ENCODE measurements at regions not wholly inside any gene's neighbourhood (a gene's known extent, or its start where the extent isn't known, plus 50 kb on each side); places are given as distances from the start of the nearest gene placed in this dataset.

DNA sequence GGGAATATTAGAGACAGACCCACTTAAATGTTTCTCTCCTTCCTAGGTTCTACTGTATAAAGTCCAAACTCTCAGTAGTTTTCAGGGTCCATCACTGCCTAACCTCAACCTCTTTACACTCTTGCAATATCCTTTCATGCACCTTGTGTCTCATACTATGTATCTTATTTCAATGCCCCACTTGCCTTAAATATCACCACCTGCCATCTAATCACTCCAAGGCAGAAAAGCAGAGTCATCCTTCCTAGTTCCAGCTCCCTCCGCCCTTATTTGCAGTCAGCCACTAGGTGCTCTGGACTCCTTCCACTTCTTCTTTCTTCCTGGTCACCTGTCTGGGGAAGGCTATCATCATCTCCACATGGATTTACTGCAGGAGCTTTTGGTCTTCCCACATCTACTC, 322.0 kb downstream of the MFSD1 start:
- Histone ChIP-seq H3K18ac (ENCODE audit: low read length) (no peak overlapping the region), H4K8ac (ENCODE audit: low read depth, low read length) (no peak overlapping the region), H3K9me3 (replicated peaks in 1 of 2; ENCODE audit: control insufficient read depth in 2 of 2, insufficient read depth in 1 of 2, low read depth in 1 of 2, low read length in 2 of 2) (no peaks in the 10 kb centered on the region), H4K91ac (ENCODE audit: low read depth, low read length, poor library complexity) (no peak overlapping the region), H3K27me3 (ENCODE audit: control insufficient read depth in 3 of 3, insufficient read depth in 3 of 3, low read depth in 1 of 3, low read length in 3 of 3) (no peaks in the 10 kb centered on the region), H2BK120ac (ENCODE audit: low read depth, low read length) (no peak overlapping the region), H3K4me2 (ENCODE audit: insufficient read depth, low read length, poor library complexity, severe bottlenecking) (no peak overlapping the region), H3K4ac (ENCODE audit: low read length) (no peak overlapping the region), H3K23ac (ENCODE audit: low read depth, low read length, poor library complexity) (no peak overlapping the region), H3K79me1 (ENCODE audit: low read depth, low read length) (no peaks in the 10 kb centered on the region), H3K4me3 (ENCODE audit: low read length in 2 of 2) (no peak overlapping the region), H2BK12ac (ENCODE audit: low read length) (no peak overlapping the region), H3K36me3 (replicated peaks in 1 of 2; ENCODE audit: control insufficient read depth in 2 of 2, insufficient read depth in 2 of 2, low read length in 2 of 2) (no peaks in the 10 kb centered on the region), H3K4me1 (ENCODE audit: control insufficient read depth in 2 of 2, insufficient read depth in 1 of 2, low read depth in 1 of 2, low read length in 2 of 2) (no peaks in the 10 kb centered on the region), H2AK5ac (ENCODE audit: low read depth, low read length) (no peak overlapping the region), H3K14ac (ENCODE audit: low read length) (no peak overlapping the region), H2BK15ac (ENCODE audit: low read length) (no peak overlapping the region), H2BK5ac (ENCODE audit: low read length) (no peak overlapping the region), H3K9ac (ENCODE audit: low read depth, low read length, poor library complexity) (no peak overlapping the region), H3K27ac (replicated peaks; ENCODE audit: low read length) (no peak overlapping the region), H2AFZ (ENCODE audit: low read length) (no peak overlapping the region)
- DNase-seq (ENCODE audit: low spot score): no peak
- WGBS, 2 donors (ENCODE audit: extremely low coverage in 2 of 2, insufficient read length in 2 of 2, insufficient replicate concordance in 1 of 2): no CpG with 5 or more reads among the region's 1 CpG

DNA sequence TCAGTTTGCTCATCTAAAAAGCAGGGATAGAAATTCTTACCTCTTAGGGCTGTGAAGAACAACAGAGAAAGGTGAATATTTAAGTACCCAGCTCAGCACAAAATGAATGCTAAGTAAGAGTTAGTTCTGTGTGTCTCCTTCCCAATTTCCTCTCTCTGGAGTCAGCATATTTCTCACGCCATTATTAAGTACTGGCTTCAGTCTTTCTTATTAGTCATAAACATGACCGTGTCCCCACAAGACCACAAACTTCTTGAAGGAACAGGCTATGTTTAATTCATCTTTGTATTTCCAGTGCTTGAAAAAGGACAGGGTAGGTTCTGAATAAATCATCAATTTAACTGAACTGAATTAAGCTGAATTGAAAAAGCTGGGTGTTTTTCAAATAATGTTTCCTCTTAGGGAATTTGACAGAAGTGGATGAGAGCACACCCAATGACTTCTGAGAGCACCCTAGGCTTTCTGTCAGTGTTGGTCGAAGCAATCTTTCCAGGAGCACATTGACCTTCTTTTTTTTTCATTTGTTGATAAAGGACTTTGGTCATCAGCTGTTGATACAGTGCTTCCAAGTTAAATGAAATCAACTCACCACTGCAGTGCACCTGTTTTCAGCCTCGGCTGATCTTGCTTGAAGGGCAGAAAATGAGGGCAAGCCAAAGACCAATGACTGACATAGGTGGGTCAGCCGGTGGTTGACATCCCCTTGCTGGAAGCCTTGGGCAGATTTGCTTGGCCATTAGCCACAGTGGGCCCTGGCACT, 324.6 kb downstream of the MFSD1 start:
- Histone ChIP-seq H3K4ac (ENCODE audit: low read length) (no peak overlapping the region), H2AK5ac (ENCODE audit: low read depth, low read length) (no peak overlapping the region), H3K36me3 (replicated peaks in 1 of 2; ENCODE audit: control insufficient read depth in 2 of 2, insufficient read depth in 2 of 2, low read length in 2 of 2) (no peaks in the 10 kb centered on the region), H3K4me2 (ENCODE audit: insufficient read depth, low read length, poor library complexity, severe bottlenecking) (no peak overlapping the region), H3K18ac (ENCODE audit: low read length) (no peak overlapping the region), H2BK12ac (ENCODE audit: low read length) (no peak overlapping the region), H3K4me3 (ENCODE audit: low read length in 2 of 2) (no peak overlapping the region), H4K8ac (ENCODE audit: low read depth, low read length) (no peak overlapping the region), H3K23ac (ENCODE audit: low read depth, low read length, poor library complexity) (no peak overlapping the region), H3K9ac (ENCODE audit: low read depth, low read length, poor library complexity) (no peak overlapping the region), H2BK120ac (ENCODE audit: low read depth, low read length) (no peak overlapping the region), H3K9me3 (replicated peaks in 1 of 2; ENCODE audit: control insufficient read depth in 2 of 2, insufficient read depth in 1 of 2, low read depth in 1 of 2, low read length in 2 of 2) (no peaks in the 10 kb centered on the region), H3K4me1 (ENCODE audit: control insufficient read depth in 2 of 2, insufficient read depth in 1 of 2, low read depth in 1 of 2, low read length in 2 of 2) (no peaks in the 10 kb centered on the region), H2BK15ac (ENCODE audit: low read length) (no peak overlapping the region), H2AFZ (ENCODE audit: low read length) (no peak overlapping the region), H4K91ac (ENCODE audit: low read depth, low read length, poor library complexity) (no peak overlapping the region), H3K27ac (replicated peaks; ENCODE audit: low read length) (no peak overlapping the region), H3K14ac (ENCODE audit: low read length) (no peak overlapping the region), H3K27me3 (ENCODE audit: control insufficient read depth in 3 of 3, insufficient read depth in 3 of 3, low read depth in 1 of 3, low read length in 3 of 3) (no peaks in the 10 kb centered on the region), H2BK5ac (ENCODE audit: low read length) (no peak overlapping the region), H3K79me1 (ENCODE audit: low read depth, low read length) (no peaks in the 10 kb centered on the region)
- no peak for DNase-seq (ENCODE audit: low spot score)
- WGBS, 2 donors (ENCODE audit: extremely low coverage in 2 of 2, insufficient read length in 2 of 2, insufficient replicate concordance in 1 of 2): no CpG with 5 or more reads among the region's 5 CpGs

- no peak overlapping the region for H2BK15ac ChIP-seq (ENCODE audit: low read length)
- no peak overlapping the region for H2BK120ac ChIP-seq (ENCODE audit: low read depth, low read length)
- H2BK5ac ChIP-seq (ENCODE audit: low read length): no peak overlapping the region
- no peak overlapping the region for H3K4ac ChIP-seq (ENCODE audit: low read length)
- no peaks in the 10 kb centered on the region for H3K36me3 ChIP-seq (replicated peaks in 1 of 2; ENCODE audit: control insufficient read depth in 2 of 2, insufficient read depth in 2 of 2, low read length in 2 of 2)
- H4K91ac ChIP-seq (ENCODE audit: low read depth, low read length, poor library complexity): no peak overlapping the region
- no peak overlapping the region for H4K8ac ChIP-seq (ENCODE audit: low read depth, low read length)
- H3K79me1 ChIP-seq (ENCODE audit: low read depth, low read length): no peaks in the 10 kb centered on the region
- no peak overlapping the region for H3K27ac ChIP-seq (replicated peaks; ENCODE audit: low read length)
- no peaks in the 10 kb centered on the region for H3K4me1 ChIP-seq (ENCODE audit: control insufficient read depth in 2 of 2, insufficient read depth in 1 of 2, low read depth in 1 of 2, low read length in 2 of 2)
- no peak overlapping the region for H2BK12ac ChIP-seq (ENCODE audit: low read length)
- DNase-seq (ENCODE audit: low spot score): no peak
- H3K9me3 ChIP-seq (replicated peaks in 1 of 2; ENCODE audit: control insufficient read depth in 2 of 2, insufficient read depth in 1 of 2, low read depth in 1 of 2, low read length in 2 of 2): no peaks in the 10 kb centered on the region
- no peak overlapping the region for H2AK5ac ChIP-seq (ENCODE audit: low read depth, low read length)
- no peak overlapping the region for H3K18ac ChIP-seq (ENCODE audit: low read length)
- H3K9ac ChIP-seq (ENCODE audit: low read depth, low read length, poor library complexity): no peak overlapping the region
- H3K4me3 ChIP-seq (ENCODE audit: low read length in 2 of 2): no peak overlapping the region
- no peaks in the 10 kb centered on the region for H3K27me3 ChIP-seq (ENCODE audit: control insufficient read depth in 3 of 3, insufficient read depth in 3 of 3, low read depth in 1 of 3, low read length in 3 of 3)
- H3K4me2 ChIP-seq (ENCODE audit: insufficient read depth, low read length, poor library complexity, severe bottlenecking): no peak overlapping the region
- H3K14ac ChIP-seq (ENCODE audit: low read length): no peak overlapping the region
- no peak overlapping the region for H2AFZ ChIP-seq (ENCODE audit: low read length)
- no peak overlapping the region for H3K23ac ChIP-seq (ENCODE audit: low read depth, low read length, poor library complexity)
Measured at GRCh38 chr3:159127021-159127392, 325.2 kb downstream of the MFSD1 start.

GRCh38 chr3:159128628-159129027, 326.8 kb downstream of the MFSD1 start:
- H4K91ac ChIP-seq (ENCODE audit: low read depth, low read length, poor library complexity): no peak overlapping the region
- DNase-seq (ENCODE audit: low spot score): no peak
- H3K9me3 ChIP-seq (replicated peaks in 1 of 2; ENCODE audit: control insufficient read depth in 2 of 2, insufficient read depth in 1 of 2, low read depth in 1 of 2, low read length in 2 of 2): no peaks in the 10 kb centered on the region
- no peak overlapping the region for H2AFZ ChIP-seq (ENCODE audit: low read length)
- H2BK120ac ChIP-seq (ENCODE audit: low read depth, low read length): no peak overlapping the region
- H3K14ac ChIP-seq (ENCODE audit: low read length): no peak overlapping the region
- H3K27ac ChIP-seq (replicated peaks; ENCODE audit: low read length): no peak overlapping the region
- no peaks in the 10 kb centered on the region for H3K79me1 ChIP-seq (ENCODE audit: low read depth, low read length)
- H2BK5ac ChIP-seq (ENCODE audit: low read length): no peak overlapping the region
- H3K23ac ChIP-seq (ENCODE audit: low read depth, low read length, poor library complexity): no peak overlapping the region
- no peak overlapping the region for H2AK5ac ChIP-seq (ENCODE audit: low read depth, low read length)
- H3K4me1 ChIP-seq (ENCODE audit: control insufficient read depth in 2 of 2, insufficient read depth in 1 of 2, low read depth in 1 of 2, low read length in 2 of 2): no peaks in the 10 kb centered on the region
- H3K9ac ChIP-seq (ENCODE audit: low read depth, low read length, poor library complexity): no peak overlapping the region
- no peak overlapping the region for H2BK15ac ChIP-seq (ENCODE audit: low read length)
- no peak overlapping the region for H2BK12ac ChIP-seq (ENCODE audit: low read length)
- H3K36me3 ChIP-seq (replicated peaks in 1 of 2; ENCODE audit: control insufficient read depth in 2 of 2, insufficient read depth in 2 of 2, low read length in 2 of 2): no peaks in the 10 kb centered on the region
- no peak overlapping the region for H4K8ac ChIP-seq (ENCODE audit: low read depth, low read length)
- 100% methylated on average over 1 of the region's 3 CpGs for WGBS, 2 donors (ENCODE audit: extremely low coverage in 2 of 2, insufficient read length in 2 of 2, insufficient replicate concordance in 1 of 2)
- H3K4me2 ChIP-seq (ENCODE audit: insufficient read depth, low read length, poor library complexity, severe bottlenecking): no peak overlapping the region
- no peak overlapping the region for H3K18ac ChIP-seq (ENCODE audit: low read length)
- no peaks in the 10 kb centered on the region for H3K27me3 ChIP-seq (ENCODE audit: control insufficient read depth in 3 of 3, insufficient read depth in 3 of 3, low read depth in 1 of 3, low read length in 3 of 3)
- H3K4ac ChIP-seq (ENCODE audit: low read length): no peak overlapping the region
- no peak overlapping the region for H3K4me3 ChIP-seq (ENCODE audit: low read length in 2 of 2)

All from neuronal stem cell (in vitro differentiated cells).